Prostate gland (tissue), 2 donors: ENCODE measurements at regions not wholly inside any gene's neighbourhood (a gene's known extent, or its start where the extent isn't known, plus 50 kb on each side); places are given as distances from the start of the nearest gene placed in this dataset.
"Not testable (repeated sequence)": the region's sequence is repeated elsewhere in the genome, so short reads cannot be mapped to it uniquely, and the experiment has no call there.

Experiments
- POLR2A ChIP-seq: fragments of 450-650 bp; IDR thresholded peaks from one replicate; pipeline ENCODE4 v1.6.1; 2016; ENCODE audit warnings: antibody characterized with exemption, mild to moderate bottlenecking
- TF ChIP-seq, protein P1 (sequence below), 4 experiments: fragments of 200-600 bp in 2 of 4; fragments of 450-650 bp in 2 of 4; sonication (generic) in 2 of 4; IDR thresholded peaks; 1 replicate in 3 of 4; 2 replicates in 1 of 4; pipeline ENCODE4 v1.5.1; 2016 to 2019; ENCODE audit warnings: antibody characterized with exemption in 4 of 4, mild to moderate bottlenecking in 2 of 4, moderate library complexity in 2 of 4

DNA sequence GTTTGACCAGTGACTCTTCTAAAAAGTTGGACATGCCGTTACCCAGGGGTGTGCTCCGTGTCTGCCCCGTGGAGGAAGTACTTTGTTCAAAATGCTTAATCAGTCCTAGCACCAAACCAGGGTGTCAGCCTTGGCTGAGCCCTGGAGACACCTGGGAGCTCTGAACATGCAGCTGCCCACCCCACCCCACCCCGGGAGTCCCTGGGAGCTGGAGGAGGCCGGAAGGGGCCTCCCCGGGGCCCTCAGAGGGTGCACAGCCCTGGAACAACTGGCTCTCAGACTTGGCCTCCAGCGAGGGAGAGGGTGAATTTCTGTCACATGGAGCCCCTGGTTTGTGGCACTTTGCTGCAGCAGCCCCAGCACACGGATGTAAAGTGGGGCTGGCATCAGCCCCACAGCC, 152.1 kb downstream of the LAT start:
- TF ChIP-seq, protein P1, sequence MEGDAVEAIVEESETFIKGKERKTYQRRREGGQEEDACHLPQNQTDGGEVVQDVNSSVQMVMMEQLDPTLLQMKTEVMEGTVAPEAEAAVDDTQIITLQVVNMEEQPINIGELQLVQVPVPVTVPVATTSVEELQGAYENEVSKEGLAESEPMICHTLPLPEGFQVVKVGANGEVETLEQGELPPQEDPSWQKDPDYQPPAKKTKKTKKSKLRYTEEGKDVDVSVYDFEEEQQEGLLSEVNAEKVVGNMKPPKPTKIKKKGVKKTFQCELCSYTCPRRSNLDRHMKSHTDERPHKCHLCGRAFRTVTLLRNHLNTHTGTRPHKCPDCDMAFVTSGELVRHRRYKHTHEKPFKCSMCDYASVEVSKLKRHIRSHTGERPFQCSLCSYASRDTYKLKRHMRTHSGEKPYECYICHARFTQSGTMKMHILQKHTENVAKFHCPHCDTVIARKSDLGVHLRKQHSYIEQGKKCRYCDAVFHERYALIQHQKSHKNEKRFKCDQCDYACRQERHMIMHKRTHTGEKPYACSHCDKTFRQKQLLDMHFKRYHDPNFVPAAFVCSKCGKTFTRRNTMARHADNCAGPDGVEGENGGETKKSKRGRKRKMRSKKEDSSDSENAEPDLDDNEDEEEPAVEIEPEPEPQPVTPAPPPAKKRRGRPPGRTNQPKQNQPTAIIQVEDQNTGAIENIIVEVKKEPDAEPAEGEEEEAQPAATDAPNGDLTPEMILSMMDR (IDR thresholded peaks at IDR 0.05), result not testable (repeated sequence)
- TF ChIP-seq POLR2A, result not testable (repeated sequence)
